Pancreas (tissue), 10 donors: ENCODE measurements at regions not wholly inside any gene's neighbourhood (a gene's known extent, or its start where the extent isn't known, plus 50 kb on each side); places are given as distances from the start of the nearest gene placed in this dataset.

Experiments
- ATAC-seq, 4 donors: fragments of 200-7000 bp; cut with Tn5 transposase; one replicate each; pipeline versions ENCODE4 v1.8.0 to v1.9.1; 2020; ENCODE audit warnings: mild to moderate bottlenecking in 4 of 4, moderate library complexity in 4 of 4
- DNase-seq, 6 donors: peaks; one replicate each; pipeline ENCODE4 v3.0.0-alpha.2; 2020
- FAIRE-seq: peaks from 2 replicates; lab custom pipeline; 2012; peaks lifted over from hg19 to GRCh38; lab: Jason Lieb, UNC
- H3K27ac ChIP-seq, 4 donors: fragments of 200-600 bp; sonication (generic); 1 replicate in 3 of 4; 2 replicates in 1 of 4; pipeline versions ENCODE4 v1.5.0 to v1.8.0; 2020
- H3K27me3 ChIP-seq, 4 donors: fragments of 200-600 bp; one replicate each; pipeline ENCODE4 v1.8.0; 2021
- H3K36me3 ChIP-seq, 3 donors: fragments of 200-600 bp; sonication (generic) in 1 of 3; one replicate each; pipeline versions ENCODE4 v1.5.0 to v1.8.0; 2020 to 2021
- H3K4me1 ChIP-seq, 3 donors: fragments of 200-600 bp; one replicate each; pipeline ENCODE4 v1.8.0; 2021
- H3K4me3 ChIP-seq, 4 donors: fragments of 200-600 bp; sonication (generic) in 2 of 4; one replicate each; pipeline versions ENCODE4 v1.5.0 to v1.8.0; 2020 to 2021
- H3K9me3 ChIP-seq, 4 donors: fragments of 200-600 bp; one replicate each; pipeline ENCODE4 v1.8.0; 2021
- WGBS, 2 donors: extraction: QIAGEN DNeasy Blood & Tissue Kit; methylation state at CpG; one replicate each; pipeline ENCODE4 v1.1.7; 2013; 5-methylcytosine and 5-hydroxymethylcytosine counted together
- intact Hi-C, 3 donors: fragments of 100-400 bp; cut with DNase I; formaldehyde crosslinking; loops; one replicate each; pipeline versions ENCODE4 v1.11.1 to v1.14.2; 2022
- TF ChIP-seq, protein P1 (sequence below), 4 donors: fragments of 200-600 bp; sonication (generic) in 3 of 4; IDR thresholded peaks; one replicate each; pipeline versions ENCODE4 v1.5.0 to v1.8.0; 2021; ENCODE audit warnings: antibody characterized with exemption in 4 of 4
- donor health status: healthy with polysubstance abuse.
- donor health status: DM: no; HTN: no; CAD: no; lungs with moderate emphysema.
- donor health status: DM: no; HTN: no; CAD: no.
- donor health status: control.
- donor health status: control.
- donor health status: Bipolar disorder and iron deficiency.
- donor health status: DM: yes; HTN: yes; CAD: no.
- donor health status: DM: no; HTN: no; CAD: no.
- donor health status: DM: no; HTN: no; CAD: no.
- donor health status: DM: yes; HTN: yes; CAD: no.

DNA sequence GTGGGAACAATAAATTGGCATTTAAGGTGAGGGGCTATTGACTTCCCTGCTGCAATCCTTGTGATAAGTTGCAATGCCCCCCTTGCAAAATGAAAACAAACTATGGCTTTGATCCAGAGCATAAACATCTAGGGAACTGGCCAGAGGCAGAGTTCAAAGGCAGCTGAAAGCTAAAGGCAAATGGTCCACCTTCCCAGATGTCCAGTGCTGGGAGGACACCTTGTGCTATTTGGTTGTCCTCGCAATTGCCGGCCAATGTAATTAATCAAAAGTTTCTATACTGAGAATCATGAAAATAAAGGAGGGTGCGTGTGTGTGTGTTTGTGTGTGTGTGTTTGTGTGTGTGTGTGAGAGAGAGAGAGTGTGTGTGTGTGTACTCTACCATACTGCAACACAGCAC is 337.4 kb downstream of the CBLN4 start:
- no peaks in the 10 kb centered on the region for H3K4me1 ChIP-seq
- FAIRE-seq = no peak
- no peaks in the 10 kb centered on the region for H3K27me3 ChIP-seq
- no peaks in the 10 kb centered on the region for H3K9me3 ChIP-seq
- TF ChIP-seq, protein P1, sequence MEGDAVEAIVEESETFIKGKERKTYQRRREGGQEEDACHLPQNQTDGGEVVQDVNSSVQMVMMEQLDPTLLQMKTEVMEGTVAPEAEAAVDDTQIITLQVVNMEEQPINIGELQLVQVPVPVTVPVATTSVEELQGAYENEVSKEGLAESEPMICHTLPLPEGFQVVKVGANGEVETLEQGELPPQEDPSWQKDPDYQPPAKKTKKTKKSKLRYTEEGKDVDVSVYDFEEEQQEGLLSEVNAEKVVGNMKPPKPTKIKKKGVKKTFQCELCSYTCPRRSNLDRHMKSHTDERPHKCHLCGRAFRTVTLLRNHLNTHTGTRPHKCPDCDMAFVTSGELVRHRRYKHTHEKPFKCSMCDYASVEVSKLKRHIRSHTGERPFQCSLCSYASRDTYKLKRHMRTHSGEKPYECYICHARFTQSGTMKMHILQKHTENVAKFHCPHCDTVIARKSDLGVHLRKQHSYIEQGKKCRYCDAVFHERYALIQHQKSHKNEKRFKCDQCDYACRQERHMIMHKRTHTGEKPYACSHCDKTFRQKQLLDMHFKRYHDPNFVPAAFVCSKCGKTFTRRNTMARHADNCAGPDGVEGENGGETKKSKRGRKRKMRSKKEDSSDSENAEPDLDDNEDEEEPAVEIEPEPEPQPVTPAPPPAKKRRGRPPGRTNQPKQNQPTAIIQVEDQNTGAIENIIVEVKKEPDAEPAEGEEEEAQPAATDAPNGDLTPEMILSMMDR (IDR thresholded peaks at IDR 0.05) = no peak
- no peak overlapping the region for H3K4me3 ChIP-seq
- H3K27ac ChIP-seq = no peak overlapping the region
- H3K36me3 ChIP-seq = no peaks in the 10 kb centered on the region
- no peak for DNase-seq
- WGBS, 2 donors = 23 to 24% methylated on average over 3 of the region's 3 CpGs
- intact Hi-C loops = no loop called here
- no peak for ATAC-seq

DNA sequence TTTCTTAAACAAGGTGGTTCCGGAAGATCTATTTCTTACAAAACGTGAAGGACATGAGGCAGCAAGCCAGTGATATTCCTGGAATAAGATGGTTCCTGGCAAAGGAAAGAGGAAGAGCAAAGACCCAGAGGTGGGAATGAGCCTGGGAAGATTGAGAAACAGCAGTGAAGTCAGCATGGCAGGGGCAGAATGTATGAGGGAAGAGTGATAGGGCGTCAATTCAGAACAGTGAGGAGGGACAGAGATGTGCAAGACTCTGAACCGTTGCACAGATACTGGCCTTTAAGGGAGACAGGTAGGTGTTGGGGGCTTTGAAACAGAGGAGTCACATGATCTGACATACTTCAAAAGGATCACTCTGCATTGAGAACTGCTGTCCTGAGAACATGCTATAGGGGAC is 338.3 kb downstream of the CBLN4 start:
- WGBS, 2 donors = 48 to 67% methylated on average over 4 of the region's 4 CpGs
- Histone ChIP-seq H3K9me3 (no peaks in the 10 kb centered on the region), H3K4me3 (no peak overlapping the region), H3K27me3 (no peaks in the 10 kb centered on the region), H3K36me3 (no peaks in the 10 kb centered on the region), H3K27ac (no peak overlapping the region), H3K4me1 (no peaks in the 10 kb centered on the region)
- intact Hi-C loops = no loop called here
- no peak for DNase-seq
- ATAC-seq = no peak
- FAIRE-seq = no peak
- TF ChIP-seq, protein P1 (IDR thresholded peaks at IDR 0.05) = no peak

DNA sequence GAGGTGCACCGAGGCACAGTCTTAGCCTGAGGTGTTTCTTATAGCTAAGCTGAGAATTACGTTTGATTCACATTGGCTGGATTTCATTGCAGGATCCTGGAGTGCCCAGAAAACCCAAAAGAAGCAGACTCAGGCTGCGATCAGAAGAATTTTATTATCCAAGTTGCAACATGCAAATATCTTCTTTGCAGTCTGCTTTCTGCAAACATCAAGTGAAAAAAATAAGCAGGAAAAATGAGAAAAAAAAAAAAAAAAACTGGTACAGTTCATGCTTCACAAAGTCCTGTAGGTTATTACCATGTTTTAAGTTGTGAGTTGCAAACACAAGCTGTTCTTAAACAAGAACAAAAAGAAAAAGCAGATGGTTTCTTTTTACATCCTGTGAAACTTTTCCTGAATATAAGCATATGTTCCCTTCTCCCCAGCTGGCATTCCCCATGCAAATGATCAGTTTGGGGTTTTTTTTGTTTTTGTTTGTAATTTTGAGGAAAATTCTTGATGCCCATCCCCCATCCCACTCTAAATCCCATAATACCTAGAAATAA is 349.0 kb downstream of the CBLN4 start:
- Histone ChIP-seq H3K36me3 (no peaks in the 10 kb centered on the region), H3K27me3 (peaks cover 0 to 7% (median 0%) of the 10 kb centered on the region in 4 donors), H3K27ac (no peak overlapping the region), H3K4me3 (no peak overlapping the region), H3K4me1 (no peaks in the 10 kb centered on the region), H3K9me3 (no peaks in the 10 kb centered on the region)
- TF ChIP-seq, protein P1 (IDR thresholded peaks at IDR 0.05) = no peak
- 27 to 31% methylated on average over 3 of the region's 3 CpGs for WGBS, 2 donors
- intact Hi-C loops = no loop called here
- DNase-seq (no peak), ATAC-seq (no peak), FAIRE-seq (no peak)

DNA sequence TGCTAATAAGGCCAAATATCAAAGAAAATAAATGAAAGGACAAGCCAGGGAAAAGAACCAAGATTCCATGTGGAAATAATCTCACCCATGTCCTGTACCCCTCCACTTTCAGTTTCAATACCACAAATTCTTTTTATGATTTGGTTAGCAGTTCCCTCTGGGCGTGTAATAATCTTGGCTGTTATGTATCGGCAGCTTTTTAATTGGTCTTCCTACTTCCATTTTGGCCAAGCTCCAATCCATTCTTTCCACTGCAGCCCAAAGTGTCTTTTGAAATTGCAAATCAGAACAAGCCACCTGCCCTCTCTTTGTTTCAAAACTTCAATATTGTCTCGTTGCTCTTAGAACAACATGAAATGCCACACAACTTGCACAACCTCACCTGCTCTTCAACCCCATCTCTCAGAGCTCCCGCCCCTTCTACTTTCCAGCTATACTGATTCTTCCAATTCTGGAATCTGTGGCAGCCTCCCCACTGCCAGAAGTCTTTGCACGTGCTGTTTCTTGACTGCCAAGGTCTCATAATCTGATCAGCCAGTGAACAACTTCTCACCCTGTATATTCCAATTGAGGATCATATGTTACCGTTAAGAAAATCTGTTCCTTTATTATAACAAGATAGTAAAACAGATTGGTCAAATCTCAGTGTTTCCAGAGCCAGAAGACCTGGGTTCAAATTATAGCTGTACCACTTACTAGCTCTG is 354.5 kb downstream of the CBLN4 start:
- H3K9me3 ChIP-seq = no peaks in the 10 kb centered on the region
- no peak for FAIRE-seq
- H3K27me3 ChIP-seq = peaks cover 0 to 9% (median 0%) of the 10 kb centered on the region in 4 donors
- WGBS, 2 donors = 49 to 56% methylated on average over 6 of the region's 6 CpGs
- ATAC-seq = no peak
- intact Hi-C loops = no loop called here
- no peak overlapping the region for H3K4me3 ChIP-seq
- H3K36me3 ChIP-seq = no peaks in the 10 kb centered on the region
- no peak for DNase-seq
- TF ChIP-seq, protein P1 (IDR thresholded peaks at IDR 0.05) = no peak
- no peak overlapping the region for H3K27ac ChIP-seq
- H3K4me1 ChIP-seq = no peaks in the 10 kb centered on the region

DNA sequence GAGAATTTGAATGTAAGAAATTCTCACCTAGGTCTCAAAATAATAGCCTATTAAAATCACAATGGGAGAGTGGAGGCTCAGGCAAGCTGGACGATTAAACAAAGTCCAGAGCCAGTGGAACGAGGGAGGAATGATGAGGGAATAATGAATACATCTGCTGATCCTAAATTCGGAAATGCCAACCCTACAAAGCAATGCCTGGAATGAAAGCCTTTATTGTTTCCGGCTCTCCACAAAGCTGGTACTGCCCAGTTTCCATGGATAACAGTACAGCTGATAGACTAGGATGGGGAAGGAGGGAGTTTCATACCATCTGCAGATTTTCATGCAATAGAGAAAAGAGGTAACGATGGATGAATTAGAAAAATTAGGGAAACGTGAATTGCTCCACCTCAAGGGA is 356.1 kb downstream of the CBLN4 start:
- H3K9me3 ChIP-seq = no peaks in the 10 kb centered on the region
- no peak overlapping the region for H3K4me3 ChIP-seq

More for the DNA sequence above, 356.1 kb downstream of the CBLN4 start:
- Histone ChIP-seq H3K27me3 (peaks cover 0 to 7% (median 0%) of the 10 kb centered on the region in 4 donors), H3K4me1 (no peaks in the 10 kb centered on the region), H3K36me3 (no peaks in the 10 kb centered on the region), H3K27ac (no peak overlapping the region)
- ATAC-seq = no peak
- intact Hi-C loops = no loop called here
- TF ChIP-seq, protein P1 (IDR thresholded peaks at IDR 0.05) = no peak
- FAIRE-seq = no peak
- DNase-seq = no peak
- WGBS, 2 donors = 55 to 64% methylated on average over 6 of the region's 6 CpGs
